GM23338 (cell line): ENCODE measurements at regions not wholly inside any gene's neighbourhood (a gene's known extent, or its start where the extent isn't known, plus 50 kb on each side); places are given as distances from the start of the nearest gene placed in this dataset.

ENCODE experiments used
- ATAC-seq: fragments of 200-7000 bp; cut with Tn5 transposase; 3 replicates; pipeline ENCODE4 v1.9.1; 2020
- DNase-seq: peaks from one replicate; pipeline ENCODE4 v3.0.0-alpha.2; 2015; ENCODE audit warnings: low spot score
- H2AFZ ChIP-seq: fragments of 200-600 bp; sonication (generic); 2 replicates; pipeline ENCODE4 v1.8.0; 2016; ENCODE audit warnings: antibody characterized with exemption, mild to moderate bottlenecking, moderate library complexity
- H3F3A ChIP-seq: fragments of 200-600 bp; sonication (generic); replicated peaks from 2 replicates; pipeline ENCODE4 v1.8.0; 2017; ENCODE audit warnings: antibody characterized with exemption, mixed run types, low read depth
- H3K27ac ChIP-seq: fragments of 200-600 bp; sonication (generic); 2 replicates; pipeline ENCODE4 v1.6.1; 2016; ENCODE audit warnings: low read depth
- H3K27me3 ChIP-seq: fragments of 200-600 bp; sonication (generic); 2 replicates; pipeline ENCODE4 v1.8.0; 2016; ENCODE audit warnings: mild to moderate bottlenecking, mixed run types, moderate library complexity; ENCODE audit not compliant: insufficient read depth
- H3K36me3 ChIP-seq: fragments of 200-600 bp; sonication (generic); 2 replicates; pipeline ENCODE4 v1.8.0; 2016; ENCODE audit warnings: mild to moderate bottlenecking; ENCODE audit not compliant: insufficient read depth
- H3K4me1 ChIP-seq: fragments of 200-600 bp; sonication (generic); 2 replicates; pipeline ENCODE4 v1.8.0; 2016; ENCODE audit warnings: mild to moderate bottlenecking, moderate library complexity; ENCODE audit not compliant: insufficient read depth
- H3K4me2 ChIP-seq: fragments of 200-600 bp; sonication (generic); 2 replicates; pipeline ENCODE4 v1.7.1; 2017; ENCODE audit warnings: mixed run types
- H3K4me3 ChIP-seq: fragments of 200-600 bp; sonication (generic); 2 replicates; pipeline ENCODE4 v1.6.1; 2016; ENCODE audit warnings: mixed run types
- H3K79me2 ChIP-seq: fragments of 200-600 bp; sonication (generic); replicated peaks from 2 replicates; pipeline ENCODE4 v1.8.0; 2017; ENCODE audit warnings: mild to moderate bottlenecking; ENCODE audit not compliant: insufficient read depth
- H3K9me2 ChIP-seq: fragments of 200-600 bp; sonication (generic); 2 replicates; pipeline ENCODE4 v1.8.0; 2017; ENCODE audit not compliant: insufficient read depth
- H4K20me1 ChIP-seq: fragments of 200-600 bp; sonication (generic); replicated peaks from 2 replicates; pipeline ENCODE4 v1.8.0; 2017; ENCODE audit warnings: mild to moderate bottlenecking; ENCODE audit not compliant: insufficient read depth
- H3K27ac Mint-ChIP-seq: 2 replicates; pipeline ENCODE4 v1.8.0; 2020; ENCODE audit warnings: inconsistent platforms, mild to moderate bottlenecking, moderate library complexity, mixed read lengths
- H3K27me3 Mint-ChIP-seq: 3 replicates; pipeline ENCODE4 v1.8.0; 2022; ENCODE audit warnings: low read depth, mild to moderate bottlenecking, moderate library complexity, mixed read lengths, inconsistent platforms; ENCODE audit not compliant: insufficient read depth, poor library complexity
- H3K36me3 Mint-ChIP-seq: 3 replicates; pipeline ENCODE4 v1.8.0; 2021; ENCODE audit warnings: low read depth, mild to moderate bottlenecking, inconsistent platforms, moderate library complexity, mixed read lengths
- H3K4me1 Mint-ChIP-seq: 3 replicates; pipeline ENCODE4 v1.8.0; 2020; ENCODE audit warnings: mild to moderate bottlenecking, inconsistent platforms, mixed read lengths
- H3K4me3 Mint-ChIP-seq: 3 replicates; pipeline ENCODE4 v1.8.0; 2021; ENCODE audit warnings: moderate library complexity, mild to moderate bottlenecking, inconsistent platforms, mixed read lengths
- H3K9me3 Mint-ChIP-seq: 3 replicates; pipeline ENCODE4 v1.8.0; 2020; ENCODE audit warnings: moderate library complexity, mild to moderate bottlenecking, inconsistent platforms, mixed read lengths
- CREB1 ChIP-seq: fragments of 250-450 bp; sonication (Bioruptor Pico); IDR thresholded peaks from 2 replicates; pipeline ENCODE4 v1.5.0; 2020; ENCODE audit warnings: low read depth, mild to moderate bottlenecking, moderate library complexity
- ETS1 ChIP-seq: IDR thresholded peaks from 2 replicates; pipeline ENCODE4 v1.6.1; 2016; ENCODE audit warnings: antibody characterized with exemption
- EZH2 ChIP-seq: fragments of 200-600 bp; sonication (generic); IDR thresholded peaks from one replicate; pipeline ENCODE4 v1.8.0; 2017; ENCODE audit warnings: antibody characterized with exemption, mild to moderate bottlenecking, low read depth; ENCODE audit not compliant: unreplicated experiment
- EZH2phosphoT487 ChIP-seq: fragments of 200-600 bp; sonication (generic); IDR thresholded peaks from one replicate; pipeline ENCODE4 v1.8.1; 2018; ENCODE audit warnings: antibody characterized with exemption; ENCODE audit not compliant: unreplicated experiment
- JUNB ChIP-seq: IDR thresholded peaks from one replicate; pipeline ENCODE4 v1.6.1; 2016; ENCODE audit warnings: antibody characterized with exemption; ENCODE audit not compliant: unreplicated experiment
- NANOG ChIP-seq: IDR thresholded peaks from 2 replicates; pipeline ENCODE4 v1.6.1; 2016; ENCODE audit warnings: antibody characterized with exemption, borderline replicate concordance
- POLR2AphosphoS5 ChIP-seq: IDR thresholded peaks from 2 replicates; pipeline ENCODE4 v1.6.1; 2016; ENCODE audit warnings: antibody characterized with exemption, low read depth
- STAT1 ChIP-seq: IDR thresholded peaks from one replicate; pipeline ENCODE4 v1.6.1; 2016; ENCODE audit warnings: antibody characterized with exemption; ENCODE audit not compliant: unreplicated experiment
- ZNF114 ChIP-seq: fragments of 250-450 bp; sonication (Bioruptor Pico); IDR thresholded peaks from 2 replicates; pipeline ENCODE4 v1.5.0; 2020; ENCODE audit warnings: mild to moderate bottlenecking, moderate library complexity
- ZNF331 ChIP-seq: fragments of 250-450 bp; sonication (Bioruptor Pico); IDR thresholded peaks from 2 replicates; pipeline ENCODE4 v1.5.0; 2020; ENCODE audit warnings: low read depth, mild to moderate bottlenecking, moderate library complexity
- TF ChIP-seq, protein P1 (sequence below): IDR thresholded peaks from one replicate; pipeline ENCODE4 v1.6.1; 2018; ENCODE audit warnings: antibody characterized with exemption; ENCODE audit not compliant: unreplicated experiment
- TF ChIP-seq, protein P2 (sequence below), 2 experiments: fragments of 200-600 bp in 1 of 2; sonication (generic) in 1 of 2; conservative IDR thresholded peaks; 2 replicates each; pipeline versions ENCODE4 v1.5.1 to v1.6.1; 2016 to 2017; ENCODE audit warnings: antibody characterized with exemption in 2 of 2, low read depth in 2 of 2, mild to moderate bottlenecking in 2 of 2, moderate library complexity in 1 of 2

DNA sequence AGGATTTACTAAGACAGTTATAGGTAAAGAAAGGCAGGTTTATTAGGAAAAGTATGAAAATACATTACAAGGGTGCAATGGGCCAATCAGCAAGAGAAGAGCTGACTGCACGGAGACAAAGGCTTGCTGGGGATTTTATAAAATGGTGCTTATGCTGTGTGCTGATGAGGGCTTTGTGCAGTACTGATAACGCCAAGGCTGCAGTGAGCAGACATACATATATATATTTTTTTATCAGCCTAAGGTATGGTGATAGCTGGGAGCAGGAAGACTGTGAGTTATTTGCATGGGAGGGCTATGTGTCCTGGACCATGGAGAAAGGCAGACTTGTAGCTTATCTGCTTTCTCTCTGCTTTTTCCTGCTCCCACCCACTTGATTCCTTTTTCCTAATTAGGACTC is 208.1 kb upstream of the ACTBL2 start (continued):
- TF ChIP-seq, protein P1, sequence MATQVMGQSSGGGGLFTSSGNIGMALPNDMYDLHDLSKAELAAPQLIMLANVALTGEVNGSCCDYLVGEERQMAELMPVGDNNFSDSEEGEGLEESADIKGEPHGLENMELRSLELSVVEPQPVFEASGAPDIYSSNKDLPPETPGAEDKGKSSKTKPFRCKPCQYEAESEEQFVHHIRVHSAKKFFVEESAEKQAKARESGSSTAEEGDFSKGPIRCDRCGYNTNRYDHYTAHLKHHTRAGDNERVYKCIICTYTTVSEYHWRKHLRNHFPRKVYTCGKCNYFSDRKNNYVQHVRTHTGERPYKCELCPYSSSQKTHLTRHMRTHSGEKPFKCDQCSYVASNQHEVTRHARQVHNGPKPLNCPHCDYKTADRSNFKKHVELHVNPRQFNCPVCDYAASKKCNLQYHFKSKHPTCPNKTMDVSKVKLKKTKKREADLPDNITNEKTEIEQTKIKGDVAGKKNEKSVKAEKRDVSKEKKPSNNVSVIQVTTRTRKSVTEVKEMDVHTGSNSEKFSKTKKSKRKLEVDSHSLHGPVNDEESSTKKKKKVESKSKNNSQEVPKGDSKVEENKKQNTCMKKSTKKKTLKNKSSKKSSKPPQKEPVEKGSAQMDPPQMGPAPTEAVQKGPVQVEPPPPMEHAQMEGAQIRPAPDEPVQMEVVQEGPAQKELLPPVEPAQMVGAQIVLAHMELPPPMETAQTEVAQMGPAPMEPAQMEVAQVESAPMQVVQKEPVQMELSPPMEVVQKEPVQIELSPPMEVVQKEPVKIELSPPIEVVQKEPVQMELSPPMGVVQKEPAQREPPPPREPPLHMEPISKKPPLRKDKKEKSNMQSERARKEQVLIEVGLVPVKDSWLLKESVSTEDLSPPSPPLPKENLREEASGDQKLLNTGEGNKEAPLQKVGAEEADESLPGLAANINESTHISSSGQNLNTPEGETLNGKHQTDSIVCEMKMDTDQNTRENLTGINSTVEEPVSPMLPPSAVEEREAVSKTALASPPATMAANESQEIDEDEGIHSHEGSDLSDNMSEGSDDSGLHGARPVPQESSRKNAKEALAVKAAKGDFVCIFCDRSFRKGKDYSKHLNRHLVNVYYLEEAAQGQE, result no peak
- TF ChIP-seq ZNF331 (CRISPR knock-in tag) (no peak), ETS1 (no peak)

- H3K4me1 Mint-ChIP-seq, result peaks cover 3% of the 10 kb centered on the region; the same call in 1 of the 3 replicates
- DNase-seq (no peak), ATAC-seq (no peak)
- Histone ChIP-seq H4K20me1 (no peaks in the 10 kb centered on the region), H3K4me3 (no peak overlapping the region), H3K4me1 (no peaks in the 10 kb centered on the region), H3F3A (no peaks in the 10 kb centered on the region), H3K36me3 (no peaks in the 10 kb centered on the region; the same call in 1 of the 2 replicates), H3K4me2 (no peak overlapping the region), H3K27ac (no peak overlapping the region), H3K9me2 (peaks cover 4% of the 10 kb centered on the region), H3K27me3 (no peaks in the 10 kb centered on the region), H3K79me2 (no peaks in the 10 kb centered on the region), H2AFZ (peak overlapping the region; percentile 65; the same call in 1 of the 2 replicates)
- no peaks in the 10 kb centered on the region for H3K27me3 Mint-ChIP-seq
- H3K9me3 Mint-ChIP-seq, result no peaks in the 10 kb centered on the region
- no peaks in the 10 kb centered on the region for H3K36me3 Mint-ChIP-seq
- H3K27ac Mint-ChIP-seq, result no peak overlapping the region
- no peak overlapping the region for H3K4me3 Mint-ChIP-seq
- TF ChIP-seq ZNF331 (CRISPR knock-in tag) (no peak), ZNF114 (CRISPR knock-in tag) (no peak), EZH2 (no peak), STAT1 (no peak), EZH2phosphoT487 (no peak), JUNB (no peak), CREB1 (CRISPR knock-in tag) (no peak), POLR2AphosphoS5 (no peak), NANOG (no peak), ETS1 (no peak)
- TF ChIP-seq, protein P1, result no peak
- TF ChIP-seq, protein P2, sequence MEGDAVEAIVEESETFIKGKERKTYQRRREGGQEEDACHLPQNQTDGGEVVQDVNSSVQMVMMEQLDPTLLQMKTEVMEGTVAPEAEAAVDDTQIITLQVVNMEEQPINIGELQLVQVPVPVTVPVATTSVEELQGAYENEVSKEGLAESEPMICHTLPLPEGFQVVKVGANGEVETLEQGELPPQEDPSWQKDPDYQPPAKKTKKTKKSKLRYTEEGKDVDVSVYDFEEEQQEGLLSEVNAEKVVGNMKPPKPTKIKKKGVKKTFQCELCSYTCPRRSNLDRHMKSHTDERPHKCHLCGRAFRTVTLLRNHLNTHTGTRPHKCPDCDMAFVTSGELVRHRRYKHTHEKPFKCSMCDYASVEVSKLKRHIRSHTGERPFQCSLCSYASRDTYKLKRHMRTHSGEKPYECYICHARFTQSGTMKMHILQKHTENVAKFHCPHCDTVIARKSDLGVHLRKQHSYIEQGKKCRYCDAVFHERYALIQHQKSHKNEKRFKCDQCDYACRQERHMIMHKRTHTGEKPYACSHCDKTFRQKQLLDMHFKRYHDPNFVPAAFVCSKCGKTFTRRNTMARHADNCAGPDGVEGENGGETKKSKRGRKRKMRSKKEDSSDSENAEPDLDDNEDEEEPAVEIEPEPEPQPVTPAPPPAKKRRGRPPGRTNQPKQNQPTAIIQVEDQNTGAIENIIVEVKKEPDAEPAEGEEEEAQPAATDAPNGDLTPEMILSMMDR (conservative IDR thresholded peaks at IDR 0.05; ENCODE audit: low read depth in 2 of 2), result no peak
Observed at GRCh38 chr5:57687596-57687995, 205.0 kb upstream of the ACTBL2 start.
